ENCODE measurements at regions not wholly inside any gene's neighbourhood (a gene's known extent, or its start where the extent isn't known, plus 50 kb on each side); places are given as distances from the start of the nearest gene placed in this dataset.

DNA sequence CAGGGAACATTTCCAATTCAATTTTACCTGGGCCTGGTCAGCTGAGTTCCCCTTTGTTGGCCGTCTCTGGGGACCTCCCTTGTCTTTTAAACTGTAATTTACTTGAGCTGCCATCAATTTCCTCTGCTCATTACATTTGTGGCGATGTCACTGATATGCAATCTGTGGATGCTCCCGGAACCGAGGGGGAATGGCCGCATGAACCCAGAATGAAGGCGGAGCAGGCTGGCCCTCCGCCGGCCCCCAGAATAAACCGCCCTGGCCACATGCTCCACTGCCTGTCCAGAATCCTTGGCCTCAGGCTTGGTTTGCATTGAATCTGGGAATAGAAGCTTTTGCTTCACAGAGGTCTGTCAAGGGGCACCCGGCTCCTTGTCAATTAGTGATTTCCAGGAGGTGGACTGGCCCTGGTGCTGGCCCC, 276.8 kb downstream of the TEX29 start:
- FAIRE-seq, result no peak

DNA sequence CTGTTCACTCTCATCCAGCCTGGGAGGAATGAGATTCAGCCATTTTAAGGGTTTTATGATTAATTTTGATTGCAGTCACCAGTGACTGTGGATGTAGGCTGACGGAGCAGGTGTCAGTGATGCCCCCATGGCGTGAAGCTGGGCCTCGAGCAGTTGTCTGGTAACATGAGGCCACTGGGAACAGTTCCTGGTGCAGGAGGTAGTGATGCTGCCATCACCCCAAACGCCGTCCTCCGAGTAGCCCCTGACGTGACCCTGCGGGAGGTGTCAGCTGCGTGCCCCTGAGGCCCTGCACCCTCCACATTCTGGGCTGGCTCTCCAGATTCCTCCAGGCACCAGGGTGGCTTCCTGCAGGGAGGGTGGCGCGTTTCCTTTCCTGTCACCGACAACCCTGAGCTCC, 277.2 kb downstream of the TEX29 start:
- no peak for FAIRE-seq

DNA sequence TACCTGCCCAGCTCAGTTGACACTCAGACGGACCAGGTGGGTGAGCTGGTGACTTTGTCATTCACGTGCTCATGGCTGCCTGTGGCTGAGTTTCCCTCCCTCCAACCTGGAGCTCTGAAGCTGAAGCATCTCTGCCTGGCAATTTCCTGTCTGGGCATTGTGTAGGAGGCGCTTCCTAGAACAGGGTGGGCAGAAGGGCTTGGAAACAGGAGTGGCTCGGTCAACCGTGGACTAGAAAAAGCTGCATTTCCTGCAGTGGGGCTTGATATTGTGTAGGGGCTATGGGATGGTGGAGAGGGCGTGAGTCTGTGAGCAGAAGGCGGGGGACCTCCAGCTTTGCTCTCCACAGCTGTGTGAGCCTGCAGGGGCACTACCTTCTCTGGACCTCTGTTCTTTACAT, 278.3 kb downstream of the TEX29 start:
- FAIRE-seq, result no peak

GRCh38 chr13:111599791-111600190, 279.3 kb downstream of the TEX29 start:
- FAIRE-seq, result no peak

- FAIRE-seq, result no peak
Measured at GRCh38 chr13:111602874-111603273, 282.4 kb downstream of the TEX29 start.

DNA sequence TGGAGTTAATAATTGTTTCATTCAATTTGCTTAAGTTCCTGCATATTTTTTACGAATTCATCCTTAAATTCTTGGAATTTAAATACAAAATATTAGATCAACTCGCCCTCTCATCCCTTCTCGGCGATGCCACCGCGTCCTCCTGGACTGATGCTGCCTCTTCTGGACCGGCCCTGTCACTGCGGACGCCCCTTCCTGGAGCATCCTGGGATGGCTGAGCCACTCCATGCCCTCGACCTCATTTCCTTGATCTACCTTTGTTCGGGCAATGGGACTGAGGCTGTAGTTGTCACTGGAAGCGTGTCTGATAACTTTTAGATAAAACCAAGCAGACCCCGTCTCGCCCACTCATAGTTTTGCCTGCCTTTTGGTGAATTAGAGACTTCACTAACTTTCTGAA, 283.7 kb downstream of the TEX29 start:
- FAIRE-seq, result no peak

GRCh38 chr13:111608556-111608955, 288.1 kb downstream of the TEX29 start:
- FAIRE-seq, result no peak

- no peak for FAIRE-seq
Measured at GRCh38 chr13:111609631-111610030, 289.2 kb downstream of the TEX29 start.

DNA sequence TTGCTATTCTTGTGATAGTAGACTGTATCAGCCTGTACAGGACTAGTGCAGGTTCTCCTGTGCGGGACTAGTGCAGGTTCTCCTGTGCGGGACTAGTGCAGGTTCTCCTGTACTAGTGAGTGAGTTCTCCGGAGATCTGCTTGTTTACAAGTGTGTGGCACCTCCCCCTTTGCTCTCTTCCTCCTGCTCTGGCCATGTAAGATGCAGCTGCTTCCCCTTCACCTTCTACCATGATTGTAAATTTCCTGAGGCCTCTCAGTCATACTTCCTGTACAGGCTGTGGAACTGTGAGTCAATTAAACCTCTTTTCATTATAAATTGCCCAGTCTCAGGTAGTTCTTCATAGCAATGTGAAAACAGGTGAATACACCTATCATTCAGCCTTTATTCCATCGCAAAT, 289.6 kb downstream of the TEX29 start:
- FAIRE-seq, result no peak

- FAIRE-seq, result no peak
Measured at GRCh38 chr13:111610879-111611278, 290.4 kb downstream of the TEX29 start.

DNA sequence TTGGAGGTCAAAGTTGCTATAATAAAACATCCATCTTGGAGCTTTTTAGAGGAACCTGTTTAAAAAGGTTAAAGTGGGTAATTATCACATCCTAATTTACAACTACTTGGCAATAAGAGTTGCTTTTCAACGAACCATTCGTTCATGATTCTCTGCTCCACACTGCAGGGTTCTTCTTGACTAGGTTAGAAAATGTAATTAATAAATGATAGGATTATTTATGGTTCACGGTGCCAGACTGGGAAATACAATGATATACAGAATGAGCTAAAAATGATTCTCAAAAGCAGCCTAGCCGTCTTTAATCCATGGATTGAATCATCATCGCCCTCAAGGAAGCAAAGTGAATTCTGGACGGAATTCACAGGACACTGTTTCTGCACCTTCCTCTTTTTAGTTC, 291.2 kb downstream of the TEX29 start:
- no peak for FAIRE-seq

GRCh38 chr13:111612886-111613285, 292.4 kb downstream of the TEX29 start:
- FAIRE-seq, result no peak

- no peak for FAIRE-seq
Measured at GRCh38 chr13:111614009-111614408, 293.6 kb downstream of the TEX29 start.

DNA sequence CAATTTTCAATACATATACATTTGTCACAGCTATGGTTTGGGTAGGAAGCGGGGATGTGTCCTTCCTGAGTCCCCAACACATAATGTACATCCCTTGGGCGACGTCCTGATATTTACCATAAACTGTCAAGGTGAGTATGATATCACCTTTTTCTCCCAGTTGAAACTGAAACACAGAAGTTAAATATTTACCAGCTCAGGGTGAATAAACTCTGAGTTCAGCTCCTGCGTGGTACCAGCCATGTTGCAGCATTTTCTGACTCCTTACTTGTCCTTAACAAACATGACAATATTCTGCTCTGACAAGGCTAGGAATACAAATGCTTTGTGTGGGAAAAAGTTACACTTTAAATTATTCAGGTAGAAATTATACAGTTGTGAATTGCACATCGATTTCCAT, 294.2 kb downstream of the TEX29 start:
- FAIRE-seq, result no peak

- FAIRE-seq, result no peak
Measured at GRCh38 chr13:111616203-111616602, 295.8 kb downstream of the TEX29 start.

DNA sequence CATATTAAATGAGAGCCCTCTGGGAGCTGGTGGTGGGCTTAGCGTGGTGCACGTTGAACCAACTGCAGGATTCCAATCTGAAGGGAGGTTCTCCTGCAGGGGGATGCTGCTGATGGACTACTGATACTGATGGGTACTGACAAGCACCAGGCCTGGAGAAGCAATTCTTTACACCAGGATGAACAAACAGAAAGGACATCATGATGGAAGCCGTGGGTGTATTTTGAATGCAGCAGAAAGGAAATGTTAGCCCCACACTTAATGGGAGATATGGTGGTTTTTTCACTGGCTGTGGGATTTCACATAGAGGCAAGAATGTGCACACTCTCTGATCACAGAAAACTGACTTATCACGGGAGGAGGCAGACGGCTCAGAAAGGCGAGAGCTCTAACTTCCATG, 299.7 kb downstream of the TEX29 start:
- FAIRE-seq, result no peak

DNA sequence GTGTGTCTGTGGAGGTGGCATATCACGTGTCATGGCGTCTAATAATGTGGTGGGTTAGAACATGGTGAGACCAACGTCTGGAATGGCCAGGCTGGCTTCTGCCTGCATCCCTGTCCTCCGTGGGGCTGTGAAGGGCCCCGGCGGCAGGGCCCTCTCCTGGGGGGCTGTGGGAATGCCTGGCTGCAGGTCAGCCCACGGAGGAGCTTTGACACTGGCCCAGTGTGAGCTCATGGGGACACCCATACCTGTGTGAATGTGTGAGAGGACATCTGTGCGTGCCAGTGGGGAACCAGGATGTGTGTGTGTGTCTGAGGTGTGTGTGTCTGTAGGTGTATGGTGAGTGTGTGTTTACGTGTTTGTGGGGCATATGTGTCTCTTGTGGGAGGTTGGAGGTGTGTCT, 300.1 kb downstream of the TEX29 start:
- FAIRE-seq, result no peak

DNA sequence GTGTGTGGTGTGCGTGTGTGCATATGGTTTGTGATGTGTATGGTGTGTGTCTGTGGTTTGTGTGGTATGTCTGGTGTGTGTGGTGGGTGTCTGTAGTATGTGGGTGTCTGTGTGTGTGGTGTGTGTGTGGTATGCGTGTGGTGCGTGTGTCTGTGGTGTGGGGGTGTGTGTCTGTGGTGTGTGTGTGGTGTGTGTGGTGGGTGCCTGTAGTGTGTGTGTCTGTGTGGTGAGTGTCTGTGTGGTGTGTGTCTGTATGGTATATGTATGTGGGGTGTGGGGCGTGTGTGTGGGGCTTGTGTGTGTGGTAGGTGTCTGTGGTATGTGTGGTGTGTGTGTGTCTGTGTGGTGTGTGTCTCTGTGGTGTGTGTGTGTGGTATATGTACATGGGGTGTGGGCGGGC, 300.7 kb downstream of the TEX29 start:
- no peak for FAIRE-seq

GRCh38 chr13:111622051-111622531, 301.6 kb downstream of the TEX29 start:
- FAIRE-seq, result no peak

DNA sequence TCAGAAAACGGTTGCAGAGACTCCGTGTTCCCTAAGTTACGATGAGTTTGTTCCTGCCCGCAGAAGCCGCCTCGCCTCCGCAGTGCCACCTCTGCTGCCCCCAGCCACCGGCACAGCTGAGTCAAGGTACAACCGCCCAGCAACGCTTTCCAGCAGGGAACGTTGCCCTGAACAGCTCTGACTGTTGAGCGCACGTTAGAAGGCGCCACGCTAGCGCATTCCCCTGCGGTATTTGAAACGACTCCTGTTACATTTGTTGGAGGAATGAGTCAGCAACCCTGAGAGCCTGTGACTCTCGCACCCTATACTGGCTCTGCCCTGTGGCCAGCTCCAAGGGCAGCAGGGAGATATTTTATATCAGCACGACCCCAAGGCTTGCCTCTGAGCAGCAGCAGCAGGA, 302.8 kb downstream of the TEX29 start:
- no peak for FAIRE-seq

DNA sequence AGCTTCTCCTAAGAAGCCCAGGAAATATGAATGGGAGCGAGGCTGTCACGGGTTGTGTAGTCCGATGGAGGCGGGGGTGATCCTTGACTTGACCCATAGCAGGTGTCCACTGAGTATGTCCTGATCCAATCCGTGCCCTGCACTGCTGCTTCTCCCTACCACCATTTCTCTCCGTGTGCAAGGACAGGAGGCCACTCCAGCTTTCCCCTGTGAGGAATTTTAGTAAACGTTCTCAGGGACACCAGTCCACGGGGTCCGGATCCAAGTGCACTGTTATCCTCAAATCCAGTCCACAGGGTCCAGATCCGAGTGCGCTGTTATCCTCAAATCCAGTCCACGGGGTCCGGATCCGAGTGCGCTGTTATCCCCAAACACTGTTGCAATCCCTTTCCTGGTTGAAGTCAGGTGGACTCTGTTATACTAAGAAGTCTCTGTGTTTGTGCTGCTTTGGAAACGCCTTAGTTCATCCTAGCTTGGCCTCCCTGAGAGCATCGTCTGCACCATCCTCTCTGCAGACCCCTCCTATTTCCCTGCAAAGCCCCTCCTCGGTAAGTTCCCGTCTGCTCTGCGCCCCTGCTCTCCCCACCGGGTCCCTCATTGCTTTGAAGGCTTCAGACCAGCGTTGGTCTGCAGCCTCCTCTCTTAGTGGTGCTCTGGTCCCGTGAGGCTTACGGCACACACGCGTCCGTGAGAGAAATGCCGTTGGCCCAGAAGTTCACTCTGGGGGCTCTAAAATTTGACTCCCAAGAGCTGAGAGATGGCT, 303.5 kb downstream of the TEX29 start:
- no peak for FAIRE-seq

DNA sequence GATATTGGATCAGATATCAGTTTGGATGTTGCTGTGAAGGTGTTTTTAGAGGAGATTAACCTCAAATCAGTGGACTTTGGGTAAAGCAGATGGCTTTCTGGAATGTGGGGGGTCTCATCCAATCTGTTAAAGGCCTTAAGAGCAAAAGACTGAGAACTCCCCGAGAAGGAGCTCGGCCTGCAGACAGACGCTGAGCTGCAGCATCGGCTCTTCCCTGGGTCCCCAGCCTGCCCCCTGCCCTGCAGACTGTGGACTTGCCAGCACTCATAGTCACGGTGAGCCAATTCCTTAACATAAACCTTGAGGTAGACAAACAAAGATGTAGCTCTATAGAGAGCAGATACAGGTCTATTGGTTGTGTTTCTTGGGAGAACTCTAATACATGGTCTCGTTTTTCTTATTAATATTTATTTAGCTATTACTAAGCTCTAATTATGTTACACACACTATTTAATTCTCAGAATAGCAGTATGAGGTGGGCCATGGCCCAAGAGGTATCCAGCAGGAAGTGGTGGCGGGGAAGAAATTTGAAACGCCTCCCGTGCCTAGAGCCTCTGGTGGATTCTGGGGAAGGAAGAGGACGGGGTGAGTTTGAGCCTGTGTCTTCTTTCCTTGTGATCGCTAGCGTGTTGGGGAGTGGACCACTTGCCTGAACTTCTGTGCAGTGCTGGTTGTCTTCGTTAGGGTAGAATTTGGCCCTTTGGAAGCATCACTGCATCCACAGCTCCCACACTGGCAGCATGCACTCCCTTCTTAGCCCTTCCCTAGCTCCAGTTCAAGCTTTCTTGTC, 305.3 kb downstream of the TEX29 start:
- FAIRE-seq, result no peak

DNA sequence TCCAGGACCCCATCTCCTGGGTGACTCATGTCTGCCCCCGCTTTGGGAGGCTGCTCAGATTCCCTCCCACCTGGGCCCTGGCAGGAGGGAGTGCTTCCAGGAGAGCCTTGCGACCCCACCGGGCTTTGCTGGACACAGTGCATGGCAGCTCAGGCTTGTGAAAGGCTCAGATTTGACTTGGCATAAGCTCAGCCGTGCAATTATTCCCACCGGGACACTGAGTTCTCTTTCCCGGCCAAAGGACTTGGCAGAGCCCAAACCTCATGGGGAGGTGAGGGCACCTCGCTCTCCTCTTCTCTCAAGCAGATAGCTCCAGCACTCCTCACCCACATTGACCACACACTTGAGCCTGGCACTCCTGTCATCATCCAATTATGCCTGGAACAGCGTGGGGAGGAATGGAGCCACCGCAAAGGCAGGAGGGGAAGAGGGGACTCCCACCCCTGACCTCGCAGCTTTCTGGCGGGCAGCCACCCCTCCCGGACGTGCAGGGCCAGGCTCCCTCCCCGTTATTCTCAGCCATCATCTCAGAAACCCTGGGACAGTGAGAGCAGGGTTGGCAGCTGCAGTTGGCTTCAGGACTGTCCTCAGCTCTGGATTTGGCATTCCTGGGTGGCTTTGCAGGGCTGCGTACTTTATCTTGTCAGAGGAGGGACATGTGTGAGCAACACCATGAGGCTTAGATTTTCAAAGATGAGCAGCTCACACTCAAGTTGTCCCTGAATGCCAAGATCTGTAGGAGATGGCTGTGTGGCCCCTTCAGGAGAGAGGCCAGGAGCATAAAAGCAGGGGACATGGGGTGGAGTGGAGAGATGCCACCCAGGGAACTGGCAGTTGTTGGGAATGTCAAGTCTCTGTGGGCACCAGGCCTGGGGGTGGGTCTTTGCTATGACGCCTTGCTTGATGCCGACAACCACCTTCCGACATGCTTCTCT, 306.2 kb downstream of the TEX29 start:
- no peak for FAIRE-seq

Data from A204.1 (cell line).